HL-60 (cell line): ENCODE measurements at regions not wholly inside any gene's neighbourhood (a gene's known extent, or its start where the extent isn't known, plus 50 kb on each side); places are given as distances from the start of the nearest gene placed in this dataset.

Experiments used
- CTCF ChIP-seq: IDR thresholded peaks from one replicate; pipeline ENCODE4 v1.5.1; 2011; ENCODE audit warnings: low read length, control low read depth, inconsistent platforms; ENCODE audit not compliant: insufficient read depth
- GABPA ChIP-seq: IDR thresholded peaks from 2 replicates; pipeline ENCODE4 v1.6.1; 2012; ENCODE audit warnings: low read depth
- POLR2AphosphoS5 ChIP-seq: IDR thresholded peaks from 2 replicates; pipeline ENCODE4 v1.6.1; 2012; ENCODE audit warnings: low read depth
- REST ChIP-seq: IDR thresholded peaks from 2 replicates; pipeline ENCODE4 v1.6.1; 2012; ENCODE audit warnings: low read depth; ENCODE audit not compliant: insufficient replicate concordance
- SPI1 ChIP-seq: IDR thresholded peaks from 2 replicates; pipeline ENCODE4 v1.6.1; 2012; ENCODE audit warnings: low read depth, mild to moderate bottlenecking, borderline replicate concordance

GRCh38 chr6:14035874-14036273 lies 81.7 kb upstream of the CD83 start:
- TF ChIP-seq CTCF (no peak), POLR2AphosphoS5 (no peak), REST (no peak), GABPA (no peak), SPI1 (no peak)
